ENCODE measurements at regions not wholly inside any gene's neighbourhood (a gene's known extent, or its start where the extent isn't known, plus 50 kb on each side); places are given as distances from the start of the nearest gene placed in this dataset.

- TF ChIP-seq POLR2A (IDR thresholded peaks at IDR 0.05) = no peak
- no peak for TF ChIP-seq CTCF (IDR thresholded peaks at IDR 0.05)
These were observed 239.2 kb upstream of the AKR1E2 start for GRCh38 chr10:4586776-4587175.

Data from thyroid gland (tissue), 4 donors.